Putamen (tissue), 1 donor: ENCODE measurements at regions not wholly inside any gene's neighbourhood (a gene's known extent, or its start where the extent isn't known, plus 50 kb on each side); places are given as distances from the start of the nearest gene placed in this dataset.

ENCODE experiments used
- DNase-seq: peaks from one replicate; pipeline ENCODE4 v3.0.0-alpha.2; 2016; ENCODE audit warnings: low spot score

DNA sequence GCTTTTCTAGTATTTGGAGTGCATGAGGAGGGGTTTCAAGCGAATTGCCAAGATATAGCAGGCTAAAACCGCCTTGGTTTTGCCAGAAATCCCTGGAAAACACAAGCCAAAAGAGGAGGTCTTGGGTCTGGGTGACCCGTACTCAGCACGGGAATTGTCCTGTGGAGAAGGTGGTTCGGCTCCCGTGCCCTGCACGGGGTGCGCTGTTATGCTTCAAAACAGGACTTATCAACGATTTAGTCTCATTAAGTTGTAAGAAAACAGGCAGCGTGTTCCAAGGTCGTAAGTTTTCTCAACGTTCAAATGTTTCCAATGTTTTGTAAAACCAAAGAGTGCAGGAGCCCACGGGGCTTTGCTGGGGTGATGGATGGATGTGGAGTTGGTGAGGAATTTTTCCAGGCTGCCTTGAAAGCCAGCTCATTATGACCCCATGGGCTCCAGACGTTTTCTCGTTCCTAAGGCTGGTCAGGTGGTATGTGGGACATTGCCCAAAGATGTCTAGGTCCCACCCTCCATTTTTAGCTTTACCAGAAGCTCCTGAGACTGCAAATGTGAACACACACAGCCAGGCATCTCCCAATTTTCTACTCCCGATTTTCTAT lies 75.4 kb upstream of the CLDN14 start:
- DNase-seq, result no peak

DNA sequence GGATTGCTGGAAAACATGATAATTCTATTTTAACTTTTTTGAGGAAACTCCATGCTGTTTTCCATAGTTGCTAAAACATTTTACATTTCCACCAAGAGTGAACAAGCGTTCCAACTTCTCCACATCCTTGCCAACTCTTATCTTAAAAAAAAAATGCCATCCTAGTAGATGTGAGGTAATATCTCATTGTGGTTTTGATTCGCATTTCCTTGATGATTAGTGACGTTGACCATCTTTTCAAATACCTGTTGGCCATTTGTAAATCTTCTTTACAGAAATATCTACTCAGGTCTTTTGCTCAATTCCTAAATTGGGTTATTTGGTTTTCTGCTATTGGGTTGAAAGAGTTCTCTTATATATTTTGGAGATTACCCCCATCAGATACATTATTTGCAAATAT lies 77.4 kb upstream of the CLDN14 start:
- no peak for DNase-seq

DNA sequence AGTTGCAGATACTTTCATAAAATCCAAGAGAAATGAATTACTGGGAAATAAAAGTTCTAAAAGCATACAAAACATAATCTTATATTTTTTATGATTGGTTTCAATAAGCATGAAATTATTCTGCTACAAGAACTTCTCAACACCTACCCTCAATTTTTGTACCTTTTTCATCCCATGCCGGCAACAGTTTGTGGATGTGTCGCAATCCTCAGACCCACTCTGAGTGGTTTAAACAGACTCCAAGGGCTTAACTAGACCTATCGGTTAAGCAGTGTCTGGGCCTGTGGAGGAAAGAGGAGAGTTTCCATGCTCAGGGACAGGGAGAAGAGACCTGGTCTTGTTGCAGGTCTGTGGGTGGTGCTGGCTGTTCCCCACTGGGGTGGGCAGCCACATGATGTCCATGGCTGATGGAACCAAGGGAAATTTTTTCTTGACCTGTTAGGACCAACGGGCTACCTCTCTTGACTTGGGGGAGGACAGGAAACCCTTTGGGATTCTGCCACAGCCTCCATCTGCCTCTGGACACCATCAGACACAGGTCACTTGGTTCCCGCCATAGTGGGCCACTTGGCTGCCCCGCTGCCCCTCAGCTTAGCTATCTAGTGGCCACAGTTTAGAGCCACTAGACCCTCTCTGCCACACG lies 81.1 kb upstream of the CLDN14 start:
- no peak for DNase-seq

DNA sequence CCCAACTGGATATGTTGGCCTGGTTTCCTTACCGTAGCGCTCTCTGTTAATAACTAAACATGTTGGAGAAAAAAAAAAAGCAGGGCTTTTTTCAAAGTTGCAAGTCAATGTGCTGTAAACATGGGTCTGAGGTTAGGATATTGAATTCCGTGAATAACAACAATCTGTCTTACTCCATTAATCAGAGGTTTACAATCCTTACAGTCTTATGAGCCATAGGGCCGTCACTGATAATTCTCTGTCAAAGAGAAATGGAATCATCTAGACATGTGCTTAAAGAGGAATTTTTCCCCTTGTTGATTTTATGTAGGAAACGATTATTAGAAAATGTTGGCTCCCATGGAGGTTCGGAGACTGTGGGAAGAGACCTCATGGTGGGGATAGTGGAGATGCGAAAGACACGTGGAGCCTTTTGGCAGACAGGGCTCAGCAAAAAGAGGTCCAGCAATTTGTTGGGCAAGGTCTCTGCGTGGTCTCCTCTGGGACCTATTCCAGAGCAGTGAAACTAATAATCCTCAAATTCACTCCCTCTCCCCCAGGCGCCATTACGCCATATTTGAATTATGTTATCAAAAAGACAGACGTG lies 83.5 kb upstream of the CLDN14 start:
- DNase-seq, result no peak

DNA sequence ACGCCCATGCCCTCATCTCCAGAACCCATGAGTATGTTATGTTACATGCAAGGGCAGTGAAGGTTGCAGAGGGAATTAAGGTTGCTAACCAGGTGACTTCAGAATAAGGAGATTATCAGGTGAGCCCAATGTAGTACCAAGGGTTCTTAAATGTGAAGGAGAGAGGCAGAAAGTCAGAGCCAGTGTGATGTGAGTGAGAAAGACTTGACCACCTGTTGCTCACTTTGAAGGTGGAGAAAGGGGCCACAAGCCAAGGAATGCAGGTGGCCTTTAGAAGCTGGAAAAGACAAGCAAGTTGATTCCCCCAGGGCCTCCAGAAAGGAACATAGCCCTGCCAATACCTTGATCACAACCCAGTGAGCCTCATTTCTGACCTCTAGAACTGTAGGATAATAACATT lies 84.7 kb upstream of the CLDN14 start:
- no peak for DNase-seq

DNA sequence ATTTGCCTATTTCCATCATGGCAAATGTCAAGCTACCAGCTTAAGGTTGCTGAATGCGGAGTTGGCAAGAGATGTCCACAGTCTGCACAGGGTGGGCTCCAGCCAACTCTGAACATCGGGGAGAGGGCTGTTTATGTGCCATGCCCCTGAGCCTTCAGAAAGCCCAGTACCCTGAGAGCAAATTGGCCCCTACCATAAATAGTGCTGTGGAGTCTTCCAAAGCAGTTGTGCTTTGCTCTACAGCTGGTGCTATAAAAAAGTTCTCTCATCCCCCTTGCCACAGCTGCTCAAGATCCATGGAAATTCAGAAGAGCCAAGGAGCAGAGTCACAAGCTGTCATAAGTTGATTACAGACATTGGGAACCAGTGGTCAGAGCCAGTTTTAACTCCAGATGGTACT lies 85.6 kb upstream of the CLDN14 start:
- no peak for DNase-seq

DNA sequence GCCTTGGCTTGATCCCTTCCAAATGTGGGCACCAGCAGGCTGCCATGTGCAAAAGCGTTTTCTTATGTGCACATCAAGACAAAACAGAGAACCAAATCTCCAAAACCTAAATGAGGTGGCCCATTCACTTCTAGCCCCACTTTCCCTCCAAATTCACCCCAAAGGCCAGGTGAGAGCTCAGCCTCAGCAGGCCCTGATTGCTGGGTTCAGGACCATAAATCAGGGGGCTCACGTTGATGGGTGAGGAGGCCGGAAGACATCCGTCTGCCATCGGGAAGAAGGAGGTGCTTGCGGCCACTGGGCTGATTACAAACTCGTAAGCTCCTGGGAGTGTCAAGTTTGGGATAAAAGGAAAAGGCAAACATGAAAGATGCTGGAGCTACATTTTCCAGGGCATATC lies 86.7 kb upstream of the CLDN14 start:
- no peak for DNase-seq

DNA sequence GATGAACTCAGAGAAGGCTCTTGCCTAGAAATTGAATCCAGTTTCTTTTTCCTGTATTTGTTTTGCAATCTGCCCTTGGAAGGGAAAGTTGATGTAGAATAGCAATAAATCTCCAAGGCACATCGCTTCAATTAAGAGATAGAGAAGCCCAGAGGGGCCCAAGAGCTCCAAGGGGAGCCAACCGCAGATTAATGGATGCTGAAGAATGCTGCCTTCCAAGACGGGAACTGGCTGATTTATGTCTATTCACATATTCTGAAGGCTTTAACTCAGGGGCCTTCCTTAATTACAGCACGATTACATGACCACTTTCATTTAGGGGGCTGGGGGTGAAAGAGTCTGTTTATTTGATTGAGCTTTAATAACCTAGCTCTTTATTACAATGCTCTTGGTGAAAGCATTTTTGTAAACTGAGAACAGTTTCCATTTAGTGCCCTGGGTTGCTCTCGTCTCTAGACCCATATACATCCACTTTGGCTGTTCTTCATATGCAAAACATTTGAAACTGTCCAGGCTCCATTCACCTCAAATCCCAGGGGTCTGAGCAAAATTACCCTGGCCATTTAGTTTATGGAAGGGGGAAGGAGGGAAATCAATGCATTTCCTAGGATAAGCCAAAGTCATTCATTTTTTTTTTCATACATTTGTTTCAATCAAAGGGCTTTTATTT lies 87.4 kb upstream of the CLDN14 start:
- no peak for DNase-seq

DNA sequence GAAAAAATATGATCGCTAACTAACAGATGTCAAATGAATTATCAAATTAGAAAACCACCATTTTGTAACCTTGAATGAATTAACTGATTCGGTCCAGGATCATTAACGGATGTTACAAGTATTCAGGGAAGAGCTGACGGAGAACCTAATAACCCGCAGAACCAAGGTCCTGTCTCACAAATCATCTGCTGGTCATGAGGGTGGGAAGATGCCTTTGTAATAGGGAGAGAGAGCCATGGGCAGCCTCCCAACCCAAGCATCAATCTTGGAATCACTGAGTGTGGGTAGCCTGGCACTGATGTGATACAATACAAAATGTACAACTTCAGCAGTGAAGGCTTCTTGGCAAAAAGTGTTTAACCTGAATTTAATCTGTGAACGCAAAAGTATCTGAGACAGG lies 89.6 kb upstream of the CLDN14 start:
- no peak for DNase-seq

DNA sequence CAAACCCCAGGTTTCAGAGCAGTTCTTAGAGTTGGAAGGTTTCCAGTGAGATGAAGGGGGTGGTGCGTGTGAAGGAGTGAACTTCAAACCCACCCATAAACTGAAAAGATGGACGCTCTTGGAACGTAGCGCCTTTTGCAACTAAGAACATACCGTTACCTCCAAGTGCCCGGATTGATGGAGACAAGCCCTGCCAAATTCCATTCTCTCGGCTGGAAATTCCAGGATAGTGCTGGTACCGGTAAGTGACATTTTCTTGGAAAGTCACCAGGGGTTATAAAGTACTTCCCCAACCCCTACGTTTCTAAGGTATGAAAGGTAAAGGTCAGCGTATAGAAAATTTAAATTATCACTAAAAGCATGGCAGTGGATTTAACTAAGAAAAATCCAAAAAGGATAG lies 91.6 kb upstream of the CLDN14 start:
- DNase-seq, result no peak

DNA sequence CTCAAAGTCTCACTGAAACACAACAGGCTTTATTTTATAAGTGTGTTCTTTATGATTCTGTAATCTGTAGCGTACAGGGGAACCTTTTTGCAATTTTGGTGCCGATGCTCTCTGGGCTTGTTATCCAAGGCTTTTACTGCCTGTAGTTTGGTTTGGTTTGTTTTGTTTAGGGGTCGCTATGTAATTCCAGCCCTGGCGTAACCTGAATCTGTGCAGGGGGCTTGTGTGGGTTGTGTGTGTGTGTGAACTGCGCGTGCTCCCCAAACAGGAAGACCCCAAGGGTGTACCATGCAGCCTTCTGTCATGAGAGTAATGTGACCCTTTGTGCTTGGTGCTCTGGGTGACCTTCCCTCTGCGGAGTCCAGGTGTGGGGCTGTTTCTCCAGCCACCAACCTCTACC lies 92.1 kb upstream of the CLDN14 start:
- DNase-seq, result no peak

DNA sequence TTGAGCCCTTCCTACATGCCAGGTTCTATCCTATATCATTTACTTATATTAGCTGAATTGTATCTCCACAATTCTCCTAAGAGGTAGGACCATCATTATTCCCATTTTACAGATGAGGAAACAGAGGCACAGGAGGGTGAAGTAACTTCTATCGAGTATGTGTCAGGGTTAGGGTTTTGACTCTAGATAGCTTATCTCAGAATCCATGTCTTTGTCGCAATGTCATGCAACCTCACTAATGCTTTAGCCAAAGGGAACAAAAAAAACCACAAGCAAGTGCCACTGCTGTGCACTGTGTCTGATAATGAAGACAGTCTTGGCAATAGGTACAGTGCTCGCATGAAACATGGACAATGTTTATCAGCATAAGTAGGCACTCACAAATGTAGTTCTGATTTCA lies 95.4 kb upstream of the CLDN14 start:
- DNase-seq, result no peak

DNA sequence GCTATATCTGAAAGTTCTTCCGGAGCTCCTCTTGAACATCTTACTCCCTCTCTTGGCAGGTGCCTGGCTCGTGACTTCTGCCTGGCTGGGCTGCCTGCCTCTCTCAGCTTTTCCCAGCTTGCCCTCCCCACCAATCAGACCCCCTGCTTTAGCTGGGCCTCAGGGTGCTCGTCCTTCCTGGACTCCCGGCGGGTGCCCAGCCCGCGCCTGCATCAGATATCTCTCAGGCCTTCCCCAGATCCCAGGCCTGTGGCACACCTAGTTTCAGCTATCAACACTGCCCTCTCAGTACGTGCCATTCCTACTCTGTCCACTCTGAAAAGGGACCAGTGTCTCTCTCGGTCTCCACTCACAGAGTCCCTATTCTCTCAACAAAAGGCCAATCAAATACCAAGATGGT lies 96.5 kb upstream of the CLDN14 start:
- no peak for DNase-seq

DNA sequence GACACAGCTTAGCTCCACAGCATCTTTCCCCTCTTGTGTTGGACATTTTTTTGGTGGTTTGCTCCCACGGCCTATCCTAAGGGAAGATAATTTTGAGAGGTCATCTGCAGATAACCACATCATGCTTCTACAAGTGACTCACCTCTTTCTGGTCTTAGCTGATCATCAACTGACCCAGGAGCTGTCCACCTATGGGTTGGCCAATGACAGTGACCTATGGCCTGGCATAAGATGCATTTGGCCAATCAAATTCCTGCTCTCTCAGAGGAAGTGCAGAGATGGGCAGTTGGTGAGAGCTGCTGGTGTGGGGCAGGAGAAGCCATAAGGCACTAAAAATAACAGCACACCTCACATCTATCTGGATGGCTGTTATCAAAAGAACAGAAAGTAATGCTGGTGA lies 100.0 kb upstream of the CLDN14 start:
- no peak for DNase-seq

DNA sequence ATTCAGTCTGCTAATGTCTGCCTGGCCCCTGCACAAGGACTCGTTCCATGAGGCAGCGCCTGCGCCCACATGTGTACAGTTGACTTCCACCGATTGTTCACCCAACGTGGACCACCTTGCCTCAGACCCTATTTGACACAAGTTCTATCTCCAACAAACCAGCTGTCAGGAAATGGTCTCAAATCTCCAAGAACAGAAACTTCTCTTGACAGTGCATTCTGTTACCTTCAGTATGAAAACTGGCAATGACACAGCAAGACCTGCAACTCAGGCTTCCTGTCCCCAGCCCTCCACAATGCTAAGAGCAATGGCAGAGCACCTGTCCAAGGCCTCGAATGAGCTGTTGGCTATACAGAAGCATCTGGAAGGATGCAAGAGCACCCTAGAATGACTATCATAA lies 102.3 kb upstream of the CLDN14 start:
- DNase-seq, result no peak

DNA sequence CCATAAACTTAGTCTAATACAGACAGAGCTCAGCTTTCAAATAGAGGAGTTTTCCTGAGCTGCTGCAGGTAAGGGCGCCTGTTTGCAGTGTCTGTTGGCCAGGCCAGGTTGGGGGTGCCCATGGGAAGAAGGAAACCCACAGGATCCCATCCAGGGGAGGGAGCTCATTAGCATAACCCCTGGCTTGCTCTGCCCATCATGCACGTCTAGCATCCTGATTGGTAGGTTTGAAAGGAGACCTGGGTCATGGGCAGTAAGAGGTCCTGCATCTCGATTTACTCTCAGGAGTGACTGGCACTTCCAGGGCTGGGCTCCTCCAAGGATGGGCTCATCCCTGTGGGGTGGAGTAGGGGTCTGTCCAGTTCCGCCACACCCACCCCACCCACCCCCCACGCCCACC lies 103.7 kb upstream of the CLDN14 start:
- no peak for DNase-seq

DNA sequence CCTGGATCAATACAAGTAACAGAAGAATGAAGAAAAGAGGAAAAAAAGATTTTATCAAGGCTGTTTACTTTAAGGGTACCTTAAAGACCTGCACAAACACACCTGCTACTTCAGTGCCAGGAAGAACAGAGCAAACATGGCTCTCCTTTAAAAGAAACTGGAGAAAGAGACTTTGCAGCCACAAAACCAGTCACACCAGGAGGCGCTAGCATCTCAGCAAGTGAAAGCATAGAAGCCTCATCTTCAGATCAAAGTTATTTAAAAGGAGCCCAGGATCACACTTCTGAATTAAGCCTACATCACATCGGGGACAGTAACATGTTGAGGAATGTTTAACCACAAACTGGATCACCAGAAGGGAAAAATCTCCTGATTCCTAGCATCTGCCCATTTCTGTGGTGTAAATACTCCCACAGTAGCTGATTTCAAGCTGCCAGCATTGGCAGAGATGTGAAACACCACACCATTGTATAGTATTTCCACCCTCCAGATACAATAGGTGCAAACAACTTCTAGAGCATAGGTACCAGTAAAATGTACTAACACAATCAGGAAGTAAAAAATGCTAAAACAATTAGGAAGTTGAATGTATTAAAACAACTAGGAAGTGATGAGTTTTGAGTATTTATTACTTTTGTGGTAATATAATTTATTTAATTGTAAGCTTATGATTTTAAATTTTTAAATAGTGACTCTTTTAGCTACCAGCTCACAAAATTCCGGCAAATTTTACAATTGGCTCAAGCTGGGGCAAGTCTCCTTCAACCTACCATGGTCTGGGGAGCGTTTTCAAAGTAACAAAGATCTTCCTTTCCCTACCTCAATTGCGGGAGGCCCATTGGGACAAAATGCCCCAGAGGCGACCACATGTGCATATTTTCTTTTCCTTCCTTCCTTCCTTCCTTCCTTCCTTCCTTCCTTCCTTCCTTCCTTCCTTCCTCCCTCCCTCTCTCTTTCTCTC lies 105.3 kb upstream of the CLDN14 start:
- no peak for DNase-seq

DNA sequence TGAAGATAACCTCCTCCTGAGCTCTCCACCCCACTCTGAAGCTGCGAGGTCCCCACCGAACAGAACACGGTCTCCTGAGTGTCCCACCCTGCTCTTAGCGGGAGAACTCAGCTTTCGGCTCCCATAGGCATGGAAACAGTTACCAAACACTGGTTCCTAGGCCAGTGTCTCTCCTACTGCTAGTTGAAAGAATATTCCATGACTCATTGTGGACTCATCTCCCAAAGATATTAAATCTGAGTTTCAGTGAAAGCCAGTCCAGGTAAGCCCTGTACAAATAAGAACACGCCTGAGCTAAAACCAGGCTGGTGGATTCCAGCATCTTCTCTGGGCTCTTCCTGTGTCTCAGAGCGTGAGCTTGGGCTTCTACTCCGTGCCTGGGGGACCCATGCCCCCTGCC lies 107.5 kb upstream of the CLDN14 start:
- DNase-seq, result no peak

DNA sequence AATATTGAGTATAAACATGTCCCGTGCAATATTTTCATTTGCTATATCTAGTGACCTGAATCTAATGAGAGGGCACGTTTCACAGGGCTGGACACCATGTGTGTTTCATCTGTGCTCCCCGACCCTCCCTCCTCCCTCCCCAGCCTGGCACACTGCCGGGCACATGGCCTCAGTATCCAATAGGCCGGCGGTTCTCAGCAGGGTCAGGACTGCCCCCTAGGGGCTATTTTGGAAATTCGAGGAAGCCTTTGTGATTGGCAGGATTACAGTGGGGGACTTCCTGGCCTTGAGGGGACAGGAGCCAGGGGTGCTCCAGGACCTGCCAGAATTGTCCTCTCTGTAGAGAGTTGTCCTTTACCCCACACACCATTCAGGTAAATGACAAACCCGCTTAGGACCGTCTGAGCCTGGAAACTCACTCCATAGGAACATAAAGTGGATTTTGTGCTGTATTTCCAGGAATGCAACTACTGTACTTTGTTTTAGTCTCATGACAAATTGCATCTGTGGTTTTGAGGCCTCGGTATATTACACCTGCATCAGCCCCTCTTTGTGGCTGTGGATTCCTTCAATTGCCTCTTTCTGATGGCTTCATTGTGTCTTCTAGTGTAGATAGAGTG lies 109.5 kb upstream of the SIM2 start:
- no peak for DNase-seq

DNA sequence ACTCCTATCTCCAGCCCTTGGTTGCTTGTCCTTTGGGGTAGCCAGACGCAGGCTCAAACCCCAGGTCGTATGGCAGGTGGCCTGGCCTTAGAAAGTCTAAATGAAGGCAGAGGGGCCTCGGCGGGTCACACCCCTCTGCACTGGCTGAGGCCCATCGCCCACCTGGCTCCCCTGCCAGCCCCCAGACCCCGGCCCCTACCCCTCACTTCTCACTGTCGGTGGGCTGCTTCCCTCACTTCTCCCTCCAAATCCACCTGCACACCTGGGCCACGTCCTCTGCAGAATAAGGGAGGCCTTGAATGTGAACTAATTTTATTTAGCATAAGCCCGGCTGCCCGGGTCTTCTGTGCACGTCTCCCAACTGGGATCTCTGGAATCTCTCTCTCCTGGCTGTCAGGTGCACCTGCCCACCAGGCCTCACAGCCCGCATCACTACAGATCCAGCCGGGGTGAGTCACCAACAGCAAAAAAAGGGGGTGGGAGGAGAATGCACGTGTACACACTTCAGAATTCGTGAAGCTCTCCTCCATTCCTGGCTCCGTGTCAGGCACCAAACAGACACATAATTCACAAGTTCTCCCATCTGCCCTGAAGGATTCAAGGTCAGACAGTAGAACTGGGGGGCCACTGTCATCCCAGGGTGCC lies 107.5 kb upstream of the SIM2 start:
- DNase-seq, result no peak

DNA sequence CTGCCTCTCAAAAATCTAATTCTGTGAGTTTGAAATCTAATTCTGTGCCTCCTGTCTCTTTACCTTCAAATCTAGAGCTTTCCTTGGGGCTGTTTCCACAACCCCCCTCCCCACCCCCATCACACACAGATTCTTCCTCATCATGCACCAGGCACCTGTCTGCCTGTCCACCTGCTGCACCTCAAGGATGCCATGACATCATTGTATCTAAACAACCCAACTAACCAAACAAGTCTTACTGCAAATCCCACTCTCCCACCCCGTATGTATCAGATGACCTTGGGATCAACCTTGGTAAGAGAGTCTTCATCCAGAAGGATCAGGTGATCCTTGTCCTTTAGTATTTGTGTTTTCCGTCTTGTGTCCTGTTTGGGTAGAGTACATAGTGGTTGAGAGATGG lies 102.7 kb upstream of the SIM2 start:
- DNase-seq, result no peak
